Fibroblast of lung (primary cell): ENCODE measurements at regions not wholly inside any gene's neighbourhood (a gene's known extent, or its start where the extent isn't known, plus 50 kb on each side); places are given as distances from the start of the nearest gene placed in this dataset.
A peak's percentile ranks its signal among the peaks of the same experiment; 100 is the strongest.

Experiments used
- DNase-seq, 2 donors: peaks; one replicate each; pipeline versions ENCODE4 v3.0.0 to v3.0.0-alpha.2; 2010; ENCODE audit warnings: low read depth in 2 of 2
- H2AFZ ChIP-seq: 2 replicates; pipeline ENCODE4 v1.5.1; 2012; ENCODE audit warnings: low read length, control low read depth, inconsistent platforms
- H3K27ac ChIP-seq: 2 replicates; pipeline ENCODE4 v1.5.1; 2011; ENCODE audit warnings: low read length, control low read depth; ENCODE audit not compliant: insufficient read depth
- H3K27me3 ChIP-seq: 2 replicates; pipeline ENCODE4 v1.5.1; 2011; ENCODE audit warnings: mild to moderate bottlenecking, low read length; ENCODE audit not compliant: control insufficient read depth, insufficient read depth
- H3K36me3 ChIP-seq: 2 replicates; pipeline ENCODE4 v1.5.1; 2011; ENCODE audit warnings: low read length; ENCODE audit not compliant: control insufficient read depth, insufficient read depth
- H3K4me1 ChIP-seq: 2 replicates; pipeline ENCODE4 v1.5.1; 2011; ENCODE audit warnings: low read length; ENCODE audit not compliant: control insufficient read depth, insufficient read depth; ENCODE audit errors: extremely low read depth
- H3K4me2 ChIP-seq: 2 replicates; pipeline ENCODE4 v1.5.1; 2011; ENCODE audit warnings: low read length, control low read depth; ENCODE audit not compliant: insufficient read depth; ENCODE audit errors: extremely low read depth
- H3K4me3 ChIP-seq, 4 experiments: fragments of 200-600 bp in 1 of 4; sonication (generic) in 1 of 4; replicated peaks in 1 of 4; 2 replicates each; pipeline ENCODE4 v1.5.1; 2011 to 2016; ENCODE audit warnings: low read length in 4 of 4, low read depth in 3 of 4, mild to moderate bottlenecking in 3 of 4, control low read depth in 2 of 4, inconsistent platforms in 1 of 4, mixed read lengths in 1 of 4; ENCODE audit not compliant: insufficient read depth in 1 of 4; ENCODE audit errors: control extremely low read depth in 1 of 4
- H3K79me2 ChIP-seq: 2 replicates; pipeline ENCODE4 v1.5.1; 2012; ENCODE audit warnings: mild to moderate bottlenecking, low read length, inconsistent platforms; ENCODE audit not compliant: control insufficient read depth, insufficient read depth
- H3K9ac ChIP-seq: 2 replicates; pipeline ENCODE4 v1.5.1; 2011; ENCODE audit warnings: mild to moderate bottlenecking, low read length, control low read depth; ENCODE audit not compliant: insufficient read depth
- H3K9me3 ChIP-seq: 2 replicates; pipeline ENCODE4 v1.5.1; 2012; ENCODE audit warnings: low read depth, low read length; ENCODE audit not compliant: control insufficient read depth, insufficient read depth
- H4K20me1 ChIP-seq: 2 replicates; pipeline ENCODE4 v1.5.1; 2011; ENCODE audit warnings: low read length; ENCODE audit not compliant: control insufficient read depth, insufficient read depth; ENCODE audit errors: extremely low read depth
- EZH2 ChIP-seq: IDR thresholded peaks from 2 replicates; pipeline ENCODE4 v1.5.1; 2012; ENCODE audit warnings: low read length, control low read depth, mild to moderate bottlenecking; ENCODE audit errors: missing control alignments
- TF ChIP-seq, protein P1 (sequence below), 2 donors: IDR thresholded peaks in 1 of 2; conservative IDR thresholded peaks in 1 of 2; 1 replicate in 1 of 2; 2 replicates in 1 of 2; pipeline ENCODE4 v1.5.1; 2011 to 2012; ENCODE audit warnings: low read length in 2 of 2, control low read depth in 1 of 2, inconsistent platforms in 1 of 2, low read depth in 1 of 2, mild to moderate bottlenecking in 1 of 2

DNA sequence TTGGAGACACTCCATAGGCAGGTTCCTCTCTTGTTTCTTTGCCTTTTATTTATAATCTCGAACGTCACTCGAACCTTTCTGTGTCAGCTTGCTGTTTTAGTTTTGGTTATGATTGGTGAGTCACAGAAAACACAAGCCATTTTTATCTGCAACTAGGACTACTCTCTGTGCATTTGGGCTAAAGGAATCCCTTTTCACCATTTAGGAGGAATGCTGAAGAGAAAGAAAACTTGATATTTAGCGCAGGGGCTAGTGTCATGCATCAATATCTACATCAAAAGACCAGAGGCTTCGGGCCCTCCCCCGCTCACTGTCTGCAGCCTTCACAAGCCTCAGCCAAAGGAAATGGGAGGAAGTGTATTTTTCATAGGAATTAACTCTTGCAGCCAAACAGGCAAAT is 507.8 kb upstream of the CITED2 start:
- Histone ChIP-seq H3K36me3 (no peaks in the 10 kb centered on the region), H3K27ac (peak overlapping the region; percentile 50), H2AFZ (peak overlapping the region; percentile 24), H4K20me1 (no peaks in the 10 kb centered on the region), H3K4me2 (peak overlapping the region; percentile 72), H3K9me3 (no peaks in the 10 kb centered on the region), H3K9ac (no peak overlapping the region), H3K27me3 (no peaks in the 10 kb centered on the region), H3K4me1 (peaks cover 18% of the 10 kb centered on the region), H3K79me2 (no peaks in the 10 kb centered on the region), H3K4me3 (peak overlapping the region in 1 of 4 experiments; percentile 12)
- no peak for TF ChIP-seq EZH2
- TF ChIP-seq, protein P1, sequence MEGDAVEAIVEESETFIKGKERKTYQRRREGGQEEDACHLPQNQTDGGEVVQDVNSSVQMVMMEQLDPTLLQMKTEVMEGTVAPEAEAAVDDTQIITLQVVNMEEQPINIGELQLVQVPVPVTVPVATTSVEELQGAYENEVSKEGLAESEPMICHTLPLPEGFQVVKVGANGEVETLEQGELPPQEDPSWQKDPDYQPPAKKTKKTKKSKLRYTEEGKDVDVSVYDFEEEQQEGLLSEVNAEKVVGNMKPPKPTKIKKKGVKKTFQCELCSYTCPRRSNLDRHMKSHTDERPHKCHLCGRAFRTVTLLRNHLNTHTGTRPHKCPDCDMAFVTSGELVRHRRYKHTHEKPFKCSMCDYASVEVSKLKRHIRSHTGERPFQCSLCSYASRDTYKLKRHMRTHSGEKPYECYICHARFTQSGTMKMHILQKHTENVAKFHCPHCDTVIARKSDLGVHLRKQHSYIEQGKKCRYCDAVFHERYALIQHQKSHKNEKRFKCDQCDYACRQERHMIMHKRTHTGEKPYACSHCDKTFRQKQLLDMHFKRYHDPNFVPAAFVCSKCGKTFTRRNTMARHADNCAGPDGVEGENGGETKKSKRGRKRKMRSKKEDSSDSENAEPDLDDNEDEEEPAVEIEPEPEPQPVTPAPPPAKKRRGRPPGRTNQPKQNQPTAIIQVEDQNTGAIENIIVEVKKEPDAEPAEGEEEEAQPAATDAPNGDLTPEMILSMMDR (conservative IDR thresholded peaks at IDR 0.05 in 1 of 2, IDR thresholded peaks at IDR 0.05 in 1 of 2; ENCODE audit: low read depth in 1 of 2, low read length in 2 of 2), result no peak
- peak; percentile 65 to 69 for DNase-seq

DNA sequence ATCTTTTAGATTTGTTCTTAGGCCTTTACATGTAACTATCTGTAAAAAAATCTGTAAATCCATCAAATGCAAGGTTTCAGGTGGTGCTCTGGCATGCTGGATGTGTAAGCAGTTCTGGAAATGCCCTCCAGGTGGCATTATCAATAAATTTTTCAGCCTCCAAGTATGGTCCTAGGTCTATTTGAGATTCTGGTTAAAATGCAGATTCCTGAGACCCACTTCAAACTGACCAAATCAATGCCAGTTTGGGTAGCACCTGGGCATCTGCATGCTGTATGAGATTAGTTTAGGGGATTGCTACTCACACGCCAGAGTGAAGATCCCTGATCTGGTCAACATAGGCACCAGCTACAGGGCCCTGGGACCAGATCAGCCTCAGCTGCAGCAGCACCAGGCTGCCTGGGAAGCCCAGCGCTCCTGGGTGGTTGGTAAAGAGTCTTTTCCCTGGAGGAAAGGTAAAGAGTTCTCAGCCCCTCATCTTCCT is 507.3 kb upstream of the CITED2 start:
- TF ChIP-seq, protein P1 (conservative IDR thresholded peaks at IDR 0.05 in 1 of 2, IDR thresholded peaks at IDR 0.05 in 1 of 2; ENCODE audit: low read depth in 1 of 2, low read length in 2 of 2), result peak; percentile 22 to 50
- no peak for TF ChIP-seq EZH2
- peak overlapping the region; percentile 50 for H3K27ac ChIP-seq
- no peaks in the 10 kb centered on the region for H3K36me3 ChIP-seq
- H3K27me3 ChIP-seq, result no peaks in the 10 kb centered on the region
- peaks cover 18% of the 10 kb centered on the region for H3K4me1 ChIP-seq
- H2AFZ ChIP-seq, result peak overlapping the region; percentile 24
- peak; percentile 38 to 46 for DNase-seq
- no peaks in the 10 kb centered on the region for H3K9me3 ChIP-seq
- H3K79me2 ChIP-seq, result no peaks in the 10 kb centered on the region
- H4K20me1 ChIP-seq, result no peaks in the 10 kb centered on the region
- peak overlapping the region; percentile 72 for H3K4me2 ChIP-seq
- no peak overlapping the region for H3K4me3 ChIP-seq
- H3K9ac ChIP-seq, result no peak overlapping the region

DNA sequence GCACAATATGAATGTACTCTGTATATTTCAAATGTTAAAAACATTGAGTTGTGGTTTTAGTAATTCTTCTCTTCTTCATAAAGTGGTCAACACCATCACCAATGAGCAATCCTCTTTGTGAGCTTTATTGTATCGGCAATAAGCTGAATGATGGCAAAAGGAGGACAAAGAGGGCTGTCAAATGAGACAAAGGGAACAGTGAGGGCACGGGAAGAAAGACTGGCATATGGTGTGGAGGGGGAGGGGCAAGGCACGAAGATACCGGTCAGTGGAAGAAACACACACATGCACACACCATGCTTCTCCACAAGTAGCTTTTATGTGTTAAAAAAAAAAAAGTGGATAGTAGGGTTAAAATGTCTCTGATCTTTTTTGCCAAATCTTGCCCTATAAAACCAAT is 506.8 kb upstream of the CITED2 start:
- no peak overlapping the region for H3K9ac ChIP-seq
- H3K36me3 ChIP-seq, result no peaks in the 10 kb centered on the region

More for the DNA sequence above, 506.8 kb upstream of the CITED2 start:
- Histone ChIP-seq H3K4me3 (no peak overlapping the region), H3K9me3 (no peaks in the 10 kb centered on the region), H3K27me3 (no peaks in the 10 kb centered on the region), H3K4me2 (no peak overlapping the region), H3K79me2 (no peaks in the 10 kb centered on the region), H2AFZ (no peak overlapping the region), H3K27ac (no peak overlapping the region), H4K20me1 (no peaks in the 10 kb centered on the region), H3K4me1 (peaks cover 18% of the 10 kb centered on the region)
- DNase-seq, result no peak
- TF ChIP-seq, protein P1 (conservative IDR thresholded peaks at IDR 0.05 in 1 of 2, IDR thresholded peaks at IDR 0.05 in 1 of 2; ENCODE audit: low read depth in 1 of 2, low read length in 2 of 2), result no peak
- TF ChIP-seq EZH2, result no peak
